Breast epithelium (tissue), 4 donors: ENCODE measurements at regions not wholly inside any gene's neighbourhood (a gene's known extent, or its start where the extent isn't known, plus 50 kb on each side); places are given as distances from the start of the nearest gene placed in this dataset.

Experiments
- DNase-seq, 2 donors: peaks; one replicate each; pipeline ENCODE4 v3.0.0-alpha.2; 2019; ENCODE audit warnings: low spot score in 2 of 2
- H3K27ac ChIP-seq, 2 donors: fragments of 200-600 bp; sonication (generic) in 1 of 2; one replicate each; pipeline ENCODE4 v1.5.1; 2016 to 2019; ENCODE audit warnings: mild to moderate bottlenecking in 1 of 2
- H3K27me3 ChIP-seq, 2 donors: fragments of 200-600 bp; sonication (generic) in 1 of 2; one replicate each; pipeline versions ENCODE4 v1.5.1 to v1.6.0; 2017 to 2019; ENCODE audit warnings: control low read depth in 1 of 2, mild to moderate bottlenecking in 1 of 2
- H3K36me3 ChIP-seq: fragments of 200-600 bp; one replicate; pipeline ENCODE4 v1.5.1; 2019
- H3K4me1 ChIP-seq, 2 donors: fragments of 200-600 bp; sonication (generic); one replicate each; pipeline ENCODE4 v1.5.1; 2016 to 2019; ENCODE audit warnings: control low read depth in 1 of 2
- H3K4me3 ChIP-seq, 3 donors: fragments of 200-600 bp; sonication (generic); 1 replicate in 2 of 3; 2 replicates in 1 of 3; pipeline ENCODE4 v1.5.1; 2016 to 2019; ENCODE audit warnings: mild to moderate bottlenecking in 3 of 3, moderate library complexity in 2 of 3
- H3K9me3 ChIP-seq, 2 donors: fragments of 200-600 bp; sonication (generic) in 1 of 2; one replicate each; pipeline ENCODE4 v1.5.1; 2016 to 2019; ENCODE audit warnings: control low read depth in 1 of 2
- CTCF ChIP-seq, 3 donors: fragments of 450-650 bp; IDR thresholded peaks; one replicate each; pipeline ENCODE4 v1.5.1; 2016 to 2017; ENCODE audit warnings: antibody characterized with exemption in 3 of 3, mild to moderate bottlenecking in 3 of 3, moderate library complexity in 3 of 3
- POLR2A ChIP-seq: fragments of 450-650 bp; IDR thresholded peaks from one replicate; pipeline ENCODE4 v1.6.1; 2016; ENCODE audit warnings: antibody characterized with exemption, mild to moderate bottlenecking, moderate library complexity
- POLR2AphosphoS5 ChIP-seq, 3 donors: sonication (generic); formaldehyde crosslinking; IDR thresholded peaks; one replicate each; pipeline ENCODE4 v1.6.1; 2017; ENCODE audit warnings: antibody characterized with exemption in 3 of 3
- intact Hi-C: fragments of 100-400 bp; cut with DNase I; formaldehyde crosslinking; loops from one replicate; pipeline ENCODE4 v1.15.1; 2023; ENCODE audit warnings: low total_unique reads

- Histone ChIP-seq H3K9me3 (no peaks in the 10 kb centered on the region), H3K27ac (no peak overlapping the region), H3K4me3 (no peak overlapping the region), H3K36me3 (no peaks in the 10 kb centered on the region), H3K27me3 (no peaks in the 10 kb centered on the region), H3K4me1 (no peaks in the 10 kb centered on the region)
- intact Hi-C loops: no loop called here
- no peak for DNase-seq
- no peak for TF ChIP-seq POLR2AphosphoS5 (IDR thresholded peaks at IDR 0.05)
- TF ChIP-seq POLR2A: no peak
- no peak for TF ChIP-seq CTCF (IDR thresholded peaks at IDR 0.05)
These were observed 226.6 kb downstream of the ACKR3 start for GRCh38 chr2:236796236-236796635.

GRCh38 chr2:236797411-236797810 lies 227.8 kb downstream of the ACKR3 start:
- H3K27me3 ChIP-seq: no peaks in the 10 kb centered on the region
- intact Hi-C loops: no loop called here
- H3K4me1 ChIP-seq: no peaks in the 10 kb centered on the region
- TF ChIP-seq CTCF (IDR thresholded peaks at IDR 0.05) (no peak), POLR2AphosphoS5 (IDR thresholded peaks at IDR 0.05) (no peak), POLR2A (no peak)
- no peaks in the 10 kb centered on the region for H3K36me3 ChIP-seq
- H3K27ac ChIP-seq: no peak overlapping the region
- no peak overlapping the region for H3K4me3 ChIP-seq
- no peaks in the 10 kb centered on the region for H3K9me3 ChIP-seq
- no peak for DNase-seq

DNA sequence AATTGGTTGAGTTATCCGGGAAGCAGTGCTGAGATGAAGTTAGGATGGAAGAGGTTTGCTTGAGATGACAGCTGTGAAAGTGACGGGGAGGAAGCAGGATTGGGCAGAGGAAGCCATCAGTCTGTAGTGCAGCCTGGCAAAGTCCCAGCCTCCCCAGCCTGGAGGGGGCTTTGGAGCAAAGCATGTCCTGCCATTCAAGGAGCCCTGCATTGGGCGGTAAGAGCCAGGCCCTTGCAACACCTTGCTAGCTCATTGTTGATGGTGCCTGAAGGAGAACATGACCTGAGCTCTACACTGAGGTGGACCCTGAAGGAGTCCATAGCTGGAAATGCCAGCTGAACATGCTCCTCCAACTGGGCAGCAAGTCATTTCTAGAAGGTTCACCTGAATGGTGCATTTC lies 228.9 kb downstream of the ACKR3 start:
- Histone ChIP-seq H3K36me3 (no peaks in the 10 kb centered on the region), H3K9me3 (no peaks in the 10 kb centered on the region), H3K4me3 (no peak overlapping the region), H3K27me3 (no peaks in the 10 kb centered on the region), H3K4me1 (no peaks in the 10 kb centered on the region), H3K27ac (no peak overlapping the region)
- intact Hi-C loops: no loop called here
- TF ChIP-seq POLR2A (no peak), POLR2AphosphoS5 (IDR thresholded peaks at IDR 0.05) (no peak), CTCF (IDR thresholded peaks at IDR 0.05) (no peak)
- no peak for DNase-seq

GRCh38 chr2:236799391-236800026 lies 229.9 kb downstream of the ACKR3 start:
- TF ChIP-seq CTCF (IDR thresholded peaks at IDR 0.05) (no peak), POLR2A (no peak), POLR2AphosphoS5 (IDR thresholded peaks at IDR 0.05) (no peak)
- intact Hi-C loops: no loop called here
- DNase-seq: no peak
- H3K4me3 ChIP-seq: no peak overlapping the region
- H3K36me3 ChIP-seq: no peaks in the 10 kb centered on the region
- H3K9me3 ChIP-seq: no peaks in the 10 kb centered on the region
- H3K27ac ChIP-seq: no peak overlapping the region
- no peaks in the 10 kb centered on the region for H3K27me3 ChIP-seq
- no peaks in the 10 kb centered on the region for H3K4me1 ChIP-seq

DNA sequence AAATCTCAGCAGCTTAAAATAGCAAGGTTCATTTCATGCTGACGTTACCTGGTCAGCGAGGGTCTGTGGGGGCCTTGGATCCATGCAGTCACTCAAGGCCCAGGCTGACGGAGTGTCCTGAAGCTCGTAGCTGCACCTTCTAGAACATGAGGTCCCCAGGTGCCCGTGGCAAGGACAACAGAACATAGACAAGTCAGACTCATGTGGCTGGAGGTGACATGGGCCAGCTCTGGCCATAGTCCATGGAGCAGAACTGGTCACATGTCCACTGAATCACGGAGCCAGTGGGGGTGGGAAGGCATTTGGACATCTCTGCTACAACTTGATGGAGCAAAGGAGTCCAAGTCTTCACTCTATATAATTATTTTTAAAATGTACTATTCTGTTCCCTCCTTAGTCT lies 233.2 kb downstream of the ACKR3 start:
- Histone ChIP-seq H3K4me1 (no peaks in the 10 kb centered on the region), H3K4me3 (no peak overlapping the region), H3K27me3 (no peaks in the 10 kb centered on the region), H3K36me3 (no peaks in the 10 kb centered on the region), H3K9me3 (peaks cover 0 to 2% of the 10 kb centered on the region in 2 donors), H3K27ac (no peak overlapping the region)
- TF ChIP-seq CTCF (IDR thresholded peaks at IDR 0.05): no peak
- no peak for TF ChIP-seq POLR2A
- TF ChIP-seq POLR2AphosphoS5 (IDR thresholded peaks at IDR 0.05): no peak
- intact Hi-C loops: no loop called here
- no peak for DNase-seq
